ENCODE measurements at regions not wholly inside any gene's neighbourhood (a gene's known extent, or its start where the extent isn't known, plus 50 kb on each side); places are given as distances from the start of the nearest gene placed in this dataset.

- no peak for TF ChIP-seq POLR2AphosphoS5 (IDR thresholded peaks at IDR 0.05; ENCODE audit: low read depth, low read length)
- TF ChIP-seq POLR2A (IDR thresholded peaks at IDR 0.05; ENCODE audit: low read depth, low read length), result no peak
These were observed 103.9 kb upstream of the KITLG start for GRCh38 chr12:88684170-88684569.

Data from GM12892 (cell line).